ENCODE measurements at regions not wholly inside any gene's neighbourhood (a gene's known extent, or its start where the extent isn't known, plus 50 kb on each side); places are given as distances from the start of the nearest gene placed in this dataset.

DNA sequence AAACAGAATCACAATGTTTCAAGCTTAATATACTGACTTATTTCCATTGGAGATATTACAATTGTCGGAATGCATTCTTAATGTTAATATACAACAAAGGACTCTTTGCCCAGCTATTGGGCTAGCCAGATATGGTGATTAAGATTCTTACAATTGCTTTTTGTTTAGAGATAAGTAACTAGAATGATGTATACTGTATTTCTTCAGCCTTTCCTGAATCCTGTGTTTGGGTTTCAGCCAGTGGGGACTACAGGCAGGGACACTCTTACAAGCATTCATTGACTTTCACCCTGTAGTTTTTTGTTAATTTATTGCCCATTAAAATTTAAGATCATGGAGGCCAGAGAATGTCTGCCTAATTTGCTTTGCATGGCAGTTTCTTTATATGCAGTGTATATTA lies 254.1 kb upstream of the TMEFF2 start:
- DNase-seq (no peak), ATAC-seq (no peak)
- peaks cover 0 to 4% of the 10 kb centered on the region in 2 donors for H3K9me3 ChIP-seq
- no peaks in the 10 kb centered on the region for H3K27me3 ChIP-seq
- TF ChIP-seq, protein P1, sequence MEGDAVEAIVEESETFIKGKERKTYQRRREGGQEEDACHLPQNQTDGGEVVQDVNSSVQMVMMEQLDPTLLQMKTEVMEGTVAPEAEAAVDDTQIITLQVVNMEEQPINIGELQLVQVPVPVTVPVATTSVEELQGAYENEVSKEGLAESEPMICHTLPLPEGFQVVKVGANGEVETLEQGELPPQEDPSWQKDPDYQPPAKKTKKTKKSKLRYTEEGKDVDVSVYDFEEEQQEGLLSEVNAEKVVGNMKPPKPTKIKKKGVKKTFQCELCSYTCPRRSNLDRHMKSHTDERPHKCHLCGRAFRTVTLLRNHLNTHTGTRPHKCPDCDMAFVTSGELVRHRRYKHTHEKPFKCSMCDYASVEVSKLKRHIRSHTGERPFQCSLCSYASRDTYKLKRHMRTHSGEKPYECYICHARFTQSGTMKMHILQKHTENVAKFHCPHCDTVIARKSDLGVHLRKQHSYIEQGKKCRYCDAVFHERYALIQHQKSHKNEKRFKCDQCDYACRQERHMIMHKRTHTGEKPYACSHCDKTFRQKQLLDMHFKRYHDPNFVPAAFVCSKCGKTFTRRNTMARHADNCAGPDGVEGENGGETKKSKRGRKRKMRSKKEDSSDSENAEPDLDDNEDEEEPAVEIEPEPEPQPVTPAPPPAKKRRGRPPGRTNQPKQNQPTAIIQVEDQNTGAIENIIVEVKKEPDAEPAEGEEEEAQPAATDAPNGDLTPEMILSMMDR (IDR thresholded peaks at IDR 0.05), result no peak
- H3K27ac ChIP-seq, result no peak overlapping the region
- no peaks in the 10 kb centered on the region for H3K36me3 ChIP-seq
- no peak overlapping the region for H3K4me3 ChIP-seq
- H3K4me1 ChIP-seq, result no peaks in the 10 kb centered on the region
- intact Hi-C loops (cut with DNase I), result no loop called here

DNA sequence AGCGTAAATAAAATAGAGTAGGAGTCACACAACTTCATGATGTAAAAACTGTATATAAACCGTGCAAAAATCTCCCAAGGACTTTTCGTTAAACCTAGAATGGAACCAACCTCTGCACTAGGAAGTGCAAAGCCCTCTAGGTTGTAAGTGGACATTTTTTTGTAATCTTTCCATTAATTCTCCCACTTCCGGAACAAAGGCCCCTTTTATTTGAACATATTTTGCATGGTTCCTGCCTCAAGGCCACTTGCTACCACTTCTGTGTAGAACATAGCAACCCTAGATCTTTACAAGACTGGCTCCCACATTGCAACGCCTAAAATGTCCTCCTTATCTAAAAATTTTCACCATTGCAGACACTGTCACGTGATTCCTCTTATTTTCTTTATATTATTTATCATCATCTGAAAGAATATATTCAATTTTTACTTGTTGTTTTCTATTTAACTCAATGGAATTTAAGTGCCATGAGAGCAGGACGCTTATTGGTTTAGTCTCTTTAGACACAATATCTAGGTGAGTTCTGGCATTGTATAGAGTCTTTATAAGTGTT lies 249.6 kb upstream of the TMEFF2 start:
- H3K4me1 ChIP-seq, result no peaks in the 10 kb centered on the region
- no peaks in the 10 kb centered on the region for H3K9me3 ChIP-seq
- ATAC-seq (no peak), DNase-seq (no peak)
- no peak overlapping the region for H3K27ac ChIP-seq
- H3K27me3 ChIP-seq, result no peaks in the 10 kb centered on the region
- H3K4me3 ChIP-seq, result no peak overlapping the region
- TF ChIP-seq, protein P1 (IDR thresholded peaks at IDR 0.05), result no peak
- no peaks in the 10 kb centered on the region for H3K36me3 ChIP-seq
- intact Hi-C loops (cut with DNase I), result no loop called here

DNA sequence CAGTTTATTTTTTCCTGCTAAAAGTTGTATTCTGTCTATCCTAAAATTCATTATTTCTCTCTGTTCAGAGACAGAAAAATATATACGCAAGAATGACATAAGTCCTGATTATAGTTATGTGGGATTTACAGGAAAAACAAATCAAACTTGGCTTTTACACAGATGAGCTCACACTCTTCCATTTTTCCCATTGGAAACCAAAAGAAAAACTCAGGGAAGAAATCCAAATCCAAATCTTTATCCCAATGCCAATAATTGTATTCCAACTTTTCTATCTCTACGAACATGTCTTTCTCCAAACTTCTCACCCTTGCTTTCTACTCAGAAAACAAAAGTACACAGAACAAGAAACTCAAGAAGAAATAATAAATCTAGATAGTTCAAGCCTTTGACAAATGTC lies 249.1 kb upstream of the TMEFF2 start:
- Histone ChIP-seq H3K36me3 (no peaks in the 10 kb centered on the region), H3K27me3 (no peaks in the 10 kb centered on the region), H3K4me1 (no peaks in the 10 kb centered on the region), H3K9me3 (no peaks in the 10 kb centered on the region), H3K4me3 (no peak overlapping the region), H3K27ac (no peak overlapping the region)
- ATAC-seq (no peak), DNase-seq (no peak)
- intact Hi-C loops (cut with DNase I), result no loop called here
- TF ChIP-seq, protein P1 (IDR thresholded peaks at IDR 0.05), result no peak

DNA sequence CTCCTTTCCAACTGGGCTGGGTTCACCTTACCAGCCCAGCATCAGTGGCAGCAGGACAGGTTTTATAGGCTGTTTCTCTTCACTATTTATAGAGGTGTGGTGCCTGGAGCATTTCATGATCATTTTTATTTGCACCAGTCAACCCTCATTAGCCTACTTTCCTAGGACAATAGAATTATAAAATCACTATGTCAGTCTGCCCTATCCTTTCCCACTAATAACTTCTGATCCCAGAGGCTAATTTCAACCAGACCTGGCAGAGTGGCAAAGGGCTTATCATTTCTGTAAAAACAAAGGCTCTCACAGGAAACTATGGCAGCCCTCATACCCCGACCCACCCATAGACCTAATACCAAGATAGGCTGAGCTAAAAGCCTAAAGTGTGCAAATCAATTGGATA lies 243.5 kb upstream of the TMEFF2 start:
- no peak for DNase-seq
- Histone ChIP-seq H3K9me3 (no peaks in the 10 kb centered on the region), H3K4me3 (no peak overlapping the region), H3K27me3 (no peaks in the 10 kb centered on the region), H3K4me1 (no peaks in the 10 kb centered on the region), H3K36me3 (no peaks in the 10 kb centered on the region), H3K27ac (no peak overlapping the region)
- intact Hi-C loops (cut with DNase I), result no loop called here
- TF ChIP-seq, protein P1 (IDR thresholded peaks at IDR 0.05), result no peak
- no peak for ATAC-seq

DNA sequence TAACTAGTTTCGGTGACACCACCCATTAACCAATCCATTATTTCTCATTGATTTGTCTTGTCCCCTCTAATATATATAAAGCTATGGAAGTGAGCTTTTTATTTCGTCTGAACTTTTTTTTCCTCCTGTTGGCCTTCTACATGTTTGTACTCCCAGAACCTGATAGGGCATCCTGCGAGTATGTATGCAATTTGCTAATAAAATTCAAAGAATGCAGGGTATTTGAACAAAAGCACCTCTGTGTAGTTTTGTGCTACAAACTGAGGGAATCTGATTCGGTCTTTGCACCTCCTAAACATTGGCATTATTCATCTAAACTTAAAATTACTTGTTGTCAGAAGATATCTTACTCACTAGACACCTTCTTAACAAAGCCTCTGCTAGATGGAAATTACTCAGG lies 242.9 kb upstream of the TMEFF2 start:
- Histone ChIP-seq H3K27ac (no peak overlapping the region), H3K9me3 (no peaks in the 10 kb centered on the region), H3K4me3 (no peak overlapping the region), H3K4me1 (no peaks in the 10 kb centered on the region), H3K36me3 (no peaks in the 10 kb centered on the region), H3K27me3 (no peaks in the 10 kb centered on the region)
- TF ChIP-seq, protein P1 (IDR thresholded peaks at IDR 0.05), result no peak
- ATAC-seq (no peak), DNase-seq (no peak)
- intact Hi-C loops (cut with DNase I), result no loop called here

Measured in left lung (tissue), 4 donors.